Panc1 (cell line): ENCODE measurements at regions not wholly inside any gene's neighbourhood (a gene's known extent, or its start where the extent isn't known, plus 50 kb on each side); places are given as distances from the start of the nearest gene placed in this dataset.

Experiments used
- ATAC-seq: fragments of 200-7000 bp; cut with Tn5 transposase; 2 replicates; pipeline ENCODE4 v1.9.1; 2020; ENCODE audit warnings: mild to moderate bottlenecking, moderate library complexity
- BruUV-seq: library from RNA; stranded (reverse); fragments of 400-500 nt; replicated peaks from 2 replicates; lab custom pipeline; 2021; lab: Mats Ljungman, UMichigan
- CTCF ChIA-PET: fragments of 300-600 bp; sonication (Branson Sonifier 250); formaldehyde crosslinking; loops from one replicate; lab custom pipeline; 2022; ENCODE audit warnings: antibody characterized with exemption; lab: Charles Lee
- POLR2A ChIA-PET: fragments of 300-600 bp; sonication (Branson Sonifier 250); formaldehyde crosslinking; loops from one replicate; lab custom pipeline; 2022; ENCODE audit warnings: antibody characterized with exemption; lab: Charles Lee
- DNase-seq: peaks from one replicate; pipeline ENCODE4 v3.0.0-alpha.2; 2010; ENCODE audit warnings: low read depth, low spot score
- H3K27ac ChIP-seq: 2 replicates; pipeline ENCODE4 v1.5.1; 2011; ENCODE audit warnings: mild to moderate bottlenecking, low read length, inconsistent platforms
- H3K27me3 ChIP-seq: fragments of 200-500 bp; sonication (Bioruptor generic); 2 replicates; pipeline ENCODE4 v1.6.0; 2014; ENCODE audit warnings: low read length, inconsistent platforms; ENCODE audit not compliant: control insufficient read depth, insufficient read depth
- H3K36me3 ChIP-seq: fragments of 200-500 bp; sonication (Bioruptor generic); 2 replicates; pipeline ENCODE4 v1.5.1; 2014; ENCODE audit warnings: inconsistent platforms, mild to moderate bottlenecking, low read length, moderate library complexity; ENCODE audit not compliant: control insufficient read depth, insufficient read depth
- H3K4me1 ChIP-seq: 2 replicates; pipeline ENCODE4 v1.5.1; 2011; ENCODE audit warnings: inconsistent platforms, mild to moderate bottlenecking, low read length, moderate library complexity; ENCODE audit not compliant: control insufficient read depth, insufficient read depth
- H3K4me3 ChIP-seq, 2 experiments: 2 replicates each; pipeline ENCODE4 v1.5.1; 2011 to 2012; ENCODE audit warnings: low read depth in 2 of 2, low read length in 2 of 2, mild to moderate bottlenecking in 2 of 2, inconsistent platforms in 1 of 2, moderate library complexity in 1 of 2
- H3K9me3 ChIP-seq: fragments of 200-500 bp; sonication (Bioruptor generic); 2 replicates; pipeline ENCODE4 v1.5.1; 2014; ENCODE audit warnings: low read depth, mild to moderate bottlenecking, inconsistent platforms, low read length, moderate library complexity; ENCODE audit not compliant: control insufficient read depth, insufficient read depth
- POLR2AphosphoS5 ChIP-seq: IDR thresholded peaks from 2 replicates; pipeline ENCODE4 v1.6.1; 2012; ENCODE audit warnings: mild to moderate bottlenecking, low read depth, low read length, moderate library complexity
- SIN3A ChIP-seq: IDR thresholded peaks from 2 replicates; pipeline ENCODE4 v1.6.1; 2012; ENCODE audit warnings: low read depth, mild to moderate bottlenecking, low read length, moderate library complexity, borderline replicate concordance; ENCODE audit not compliant: insufficient read depth
- TCF7L2 ChIP-seq: IDR thresholded peaks from 2 replicates; pipeline ENCODE4 v1.6.1; 2011; ENCODE audit warnings: mild to moderate bottlenecking, low read depth, low read length, inconsistent platforms
- in situ Hi-C: cut with HindIII; loops from 2 replicates; pipeline ENCODE4 v1.10.0; 2016; ENCODE audit warnings: low sequenced_read_pairs, low pct_unique_long_range_greater_than_20kb
- intact Hi-C: fragments of 100-400 bp; cut with micrococcal nuclease; formaldehyde crosslinking; loops from one replicate; pipeline ENCODE4 v1.10.0; 2022; ENCODE audit not compliant: unreplicated experiment
- TF ChIP-seq, protein P1 (sequence below): fragments of 450-650 bp; IDR thresholded peaks from 2 replicates; pipeline ENCODE4 v1.5.1; 2017; ENCODE audit warnings: mild to moderate bottlenecking
- TF ChIP-seq, protein P2 (sequence below), 2 experiments: IDR thresholded peaks; 2 replicates each; pipeline ENCODE4 v1.6.1; 2011 to 2012; ENCODE audit warnings: low read depth in 2 of 2, control low read depth in 1 of 2, low read length in 1 of 2, mild to moderate bottlenecking in 1 of 2, moderate library complexity in 1 of 2; ENCODE audit not compliant: insufficient read depth in 1 of 2

DNA sequence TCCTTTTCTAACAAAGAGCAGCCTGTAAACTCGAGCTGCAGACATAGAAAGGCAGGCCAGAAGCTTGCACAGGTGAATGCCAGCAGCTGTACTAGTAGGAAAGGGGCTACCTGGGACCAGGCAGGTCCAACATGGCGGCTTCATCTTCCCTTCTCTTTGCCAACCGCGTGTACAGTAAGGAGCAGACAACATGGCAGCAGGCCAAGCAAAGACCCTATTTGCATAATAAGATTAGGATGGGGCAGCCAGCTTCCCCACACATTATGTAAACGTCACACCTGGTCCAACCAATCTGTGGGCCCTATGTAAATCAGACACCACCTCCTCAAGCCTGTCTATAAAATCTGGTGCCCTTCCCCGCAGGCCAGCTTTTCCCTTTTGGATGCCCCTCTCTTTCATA is 1186.5 kb upstream of the AUTS2 start:
- no TSS peak for BruUV-seq
- H3K4me3 ChIP-seq: no peak overlapping the region
- H3K4me1 ChIP-seq: no peaks in the 10 kb centered on the region
- in situ Hi-C loops: no loop called here
- no peak overlapping the region for H3K27ac ChIP-seq
- DNase-seq (no peak), ATAC-seq (no peak)
- intact Hi-C loops: no loop called here
- POLR2A ChIA-PET: no interaction called here
- no peaks in the 10 kb centered on the region for H3K9me3 ChIP-seq
- no peaks in the 10 kb centered on the region for H3K27me3 ChIP-seq
- H3K36me3 ChIP-seq: no peaks in the 10 kb centered on the region
- TF ChIP-seq POLR2AphosphoS5 (no peak), SIN3A (no peak), TCF7L2 (no peak)
- TF ChIP-seq, protein P1, sequence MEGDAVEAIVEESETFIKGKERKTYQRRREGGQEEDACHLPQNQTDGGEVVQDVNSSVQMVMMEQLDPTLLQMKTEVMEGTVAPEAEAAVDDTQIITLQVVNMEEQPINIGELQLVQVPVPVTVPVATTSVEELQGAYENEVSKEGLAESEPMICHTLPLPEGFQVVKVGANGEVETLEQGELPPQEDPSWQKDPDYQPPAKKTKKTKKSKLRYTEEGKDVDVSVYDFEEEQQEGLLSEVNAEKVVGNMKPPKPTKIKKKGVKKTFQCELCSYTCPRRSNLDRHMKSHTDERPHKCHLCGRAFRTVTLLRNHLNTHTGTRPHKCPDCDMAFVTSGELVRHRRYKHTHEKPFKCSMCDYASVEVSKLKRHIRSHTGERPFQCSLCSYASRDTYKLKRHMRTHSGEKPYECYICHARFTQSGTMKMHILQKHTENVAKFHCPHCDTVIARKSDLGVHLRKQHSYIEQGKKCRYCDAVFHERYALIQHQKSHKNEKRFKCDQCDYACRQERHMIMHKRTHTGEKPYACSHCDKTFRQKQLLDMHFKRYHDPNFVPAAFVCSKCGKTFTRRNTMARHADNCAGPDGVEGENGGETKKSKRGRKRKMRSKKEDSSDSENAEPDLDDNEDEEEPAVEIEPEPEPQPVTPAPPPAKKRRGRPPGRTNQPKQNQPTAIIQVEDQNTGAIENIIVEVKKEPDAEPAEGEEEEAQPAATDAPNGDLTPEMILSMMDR: no peak
- TF ChIP-seq, protein P2, sequence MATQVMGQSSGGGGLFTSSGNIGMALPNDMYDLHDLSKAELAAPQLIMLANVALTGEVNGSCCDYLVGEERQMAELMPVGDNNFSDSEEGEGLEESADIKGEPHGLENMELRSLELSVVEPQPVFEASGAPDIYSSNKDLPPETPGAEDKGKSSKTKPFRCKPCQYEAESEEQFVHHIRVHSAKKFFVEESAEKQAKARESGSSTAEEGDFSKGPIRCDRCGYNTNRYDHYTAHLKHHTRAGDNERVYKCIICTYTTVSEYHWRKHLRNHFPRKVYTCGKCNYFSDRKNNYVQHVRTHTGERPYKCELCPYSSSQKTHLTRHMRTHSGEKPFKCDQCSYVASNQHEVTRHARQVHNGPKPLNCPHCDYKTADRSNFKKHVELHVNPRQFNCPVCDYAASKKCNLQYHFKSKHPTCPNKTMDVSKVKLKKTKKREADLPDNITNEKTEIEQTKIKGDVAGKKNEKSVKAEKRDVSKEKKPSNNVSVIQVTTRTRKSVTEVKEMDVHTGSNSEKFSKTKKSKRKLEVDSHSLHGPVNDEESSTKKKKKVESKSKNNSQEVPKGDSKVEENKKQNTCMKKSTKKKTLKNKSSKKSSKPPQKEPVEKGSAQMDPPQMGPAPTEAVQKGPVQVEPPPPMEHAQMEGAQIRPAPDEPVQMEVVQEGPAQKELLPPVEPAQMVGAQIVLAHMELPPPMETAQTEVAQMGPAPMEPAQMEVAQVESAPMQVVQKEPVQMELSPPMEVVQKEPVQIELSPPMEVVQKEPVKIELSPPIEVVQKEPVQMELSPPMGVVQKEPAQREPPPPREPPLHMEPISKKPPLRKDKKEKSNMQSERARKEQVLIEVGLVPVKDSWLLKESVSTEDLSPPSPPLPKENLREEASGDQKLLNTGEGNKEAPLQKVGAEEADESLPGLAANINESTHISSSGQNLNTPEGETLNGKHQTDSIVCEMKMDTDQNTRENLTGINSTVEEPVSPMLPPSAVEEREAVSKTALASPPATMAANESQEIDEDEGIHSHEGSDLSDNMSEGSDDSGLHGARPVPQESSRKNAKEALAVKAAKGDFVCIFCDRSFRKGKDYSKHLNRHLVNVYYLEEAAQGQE (IDR thresholded peaks at IDR 0.05; ENCODE audit: insufficient read depth in 1 of 2, low read depth in 2 of 2, low read length in 1 of 2): no peak
- CTCF ChIA-PET: no interaction called here

DNA sequence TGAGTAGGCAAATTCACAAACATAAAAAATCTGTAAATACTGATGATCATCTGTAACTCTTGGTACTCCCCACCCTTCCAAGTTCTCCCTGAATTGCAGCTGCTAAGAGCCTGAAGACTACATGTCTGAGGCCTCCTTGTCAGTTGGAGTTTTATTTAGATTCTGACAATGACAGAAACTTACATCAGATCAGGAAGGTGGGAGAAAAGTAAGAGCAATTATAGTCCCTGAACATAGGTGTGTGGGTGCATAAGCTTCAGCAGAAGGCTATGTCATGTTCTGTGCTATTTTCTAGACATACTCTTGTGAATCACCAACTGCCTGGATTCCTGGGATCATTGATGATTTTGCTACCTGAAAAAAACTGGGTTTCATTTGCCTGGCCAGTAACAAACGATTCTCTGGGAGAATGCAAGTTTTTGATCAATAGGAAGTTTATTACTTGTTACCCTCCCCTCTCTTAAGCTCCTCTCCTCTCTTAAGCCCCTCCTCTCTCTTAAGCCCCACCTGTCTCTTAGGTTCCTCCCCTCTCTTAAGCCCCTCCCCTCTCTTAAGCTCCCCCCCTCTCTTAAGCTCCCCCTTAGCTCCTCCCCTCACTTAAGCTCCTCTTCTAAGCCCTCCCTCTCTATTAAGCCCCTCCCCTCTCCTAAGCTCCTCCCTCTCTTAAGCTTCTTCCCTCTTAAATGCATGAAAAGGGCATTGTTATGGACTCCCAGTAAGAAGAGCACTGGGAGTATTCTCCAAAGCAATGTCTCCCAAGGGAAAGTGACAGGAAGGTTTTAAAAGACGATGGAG is 1183.4 kb upstream of the AUTS2 start:
- intact Hi-C loops (no loop called here), in situ Hi-C loops (no loop called here)
- Histone ChIP-seq H3K4me3 (no peak overlapping the region), H3K9me3 (no peaks in the 10 kb centered on the region), H3K36me3 (no peaks in the 10 kb centered on the region), H3K4me1 (no peaks in the 10 kb centered on the region), H3K27ac (no peak overlapping the region), H3K27me3 (no peaks in the 10 kb centered on the region)
- POLR2A ChIA-PET: no interaction called here
- no TSS peak for BruUV-seq
- no peak for ATAC-seq
- TF ChIP-seq TCF7L2: no peak
- TF ChIP-seq, protein P2 (IDR thresholded peaks at IDR 0.05; ENCODE audit: insufficient read depth in 1 of 2, low read depth in 2 of 2, low read length in 1 of 2): no peak
- DNase-seq: no peak
- CTCF ChIA-PET: no interaction called here
